ENCODE measurements at regions not wholly inside any gene's neighbourhood (a gene's known extent, or its start where the extent isn't known, plus 50 kb on each side); places are given as distances from the start of the nearest gene placed in this dataset.

GRCh38 chr4:143017210-143017609 lies 167.5 kb upstream of the USP38 start:
- TF ChIP-seq POLR2A (IDR thresholded peaks at IDR 0.05; ENCODE audit: low read depth) (no peak), CTCF (IDR thresholded peaks at IDR 0.05) (no peak)
